ENCODE measurements at regions not wholly inside any gene's neighbourhood (a gene's known extent, or its start where the extent isn't known, plus 50 kb on each side); places are given as distances from the start of the nearest gene placed in this dataset.

GRCh38 chr22:27597703-27598444, 203.7 kb downstream of the MN1 start:
- no peaks in the 10 kb centered on the region for H3K36me3 ChIP-seq (ENCODE audit: control insufficient read depth in 4 of 4, insufficient read depth in 4 of 4, low read length in 4 of 4)
- TF ChIP-seq, protein P1, sequence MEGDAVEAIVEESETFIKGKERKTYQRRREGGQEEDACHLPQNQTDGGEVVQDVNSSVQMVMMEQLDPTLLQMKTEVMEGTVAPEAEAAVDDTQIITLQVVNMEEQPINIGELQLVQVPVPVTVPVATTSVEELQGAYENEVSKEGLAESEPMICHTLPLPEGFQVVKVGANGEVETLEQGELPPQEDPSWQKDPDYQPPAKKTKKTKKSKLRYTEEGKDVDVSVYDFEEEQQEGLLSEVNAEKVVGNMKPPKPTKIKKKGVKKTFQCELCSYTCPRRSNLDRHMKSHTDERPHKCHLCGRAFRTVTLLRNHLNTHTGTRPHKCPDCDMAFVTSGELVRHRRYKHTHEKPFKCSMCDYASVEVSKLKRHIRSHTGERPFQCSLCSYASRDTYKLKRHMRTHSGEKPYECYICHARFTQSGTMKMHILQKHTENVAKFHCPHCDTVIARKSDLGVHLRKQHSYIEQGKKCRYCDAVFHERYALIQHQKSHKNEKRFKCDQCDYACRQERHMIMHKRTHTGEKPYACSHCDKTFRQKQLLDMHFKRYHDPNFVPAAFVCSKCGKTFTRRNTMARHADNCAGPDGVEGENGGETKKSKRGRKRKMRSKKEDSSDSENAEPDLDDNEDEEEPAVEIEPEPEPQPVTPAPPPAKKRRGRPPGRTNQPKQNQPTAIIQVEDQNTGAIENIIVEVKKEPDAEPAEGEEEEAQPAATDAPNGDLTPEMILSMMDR (IDR thresholded peaks at IDR 0.05; ENCODE audit: control extremely low read depth, extremely low read depth): no peak
- H3K4me1 ChIP-seq (ENCODE audit: control insufficient read depth in 5 of 5, insufficient read depth in 5 of 5, low read length in 5 of 5): peaks cover 0 to 5% (median 0%) of the 10 kb centered on the region in 5 donors
- ATAC-seq (ENCODE audit: insufficient read depth, low FRiP score) (no peak), DNase-seq (no peak)
- 82 to 83% methylated on average over 1 of the region's 1 CpG for WGBS, 2 donors
- no peak overlapping the region for H3K4me3 ChIP-seq
- no peak overlapping the region for H3K9ac ChIP-seq (ENCODE audit: insufficient read depth in 1 of 2, low read length in 2 of 2)
- H3K27me3 ChIP-seq (ENCODE audit: control insufficient read depth in 3 of 3, insufficient read depth in 3 of 3, low read length in 2 of 3): no peaks in the 10 kb centered on the region
- H3K9me3 ChIP-seq (ENCODE audit: control insufficient read depth in 4 of 4, insufficient read depth in 3 of 4, low read length in 3 of 4): peaks cover 0 to 4% (median 0%) of the 10 kb centered on the region in 4 donors
- no peak overlapping the region for H3K27ac ChIP-seq (ENCODE audit: low read depth in 1 of 2, low read length in 1 of 2)

GRCh38 chr22:27598792-27599191, 202.8 kb downstream of the MN1 start:
- no peaks in the 10 kb centered on the region for H3K27me3 ChIP-seq (ENCODE audit: control insufficient read depth in 3 of 3, insufficient read depth in 3 of 3, low read length in 2 of 3)
- WGBS, 2 donors: 15 to 49% methylated on average over 1 of the region's 1 CpG
- TF ChIP-seq, protein P1 (IDR thresholded peaks at IDR 0.05; ENCODE audit: control extremely low read depth, extremely low read depth): no peak
- H3K9me3 ChIP-seq (ENCODE audit: control insufficient read depth in 4 of 4, insufficient read depth in 3 of 4, low read length in 3 of 4): no peaks in the 10 kb centered on the region
- H3K4me3 ChIP-seq: no peak overlapping the region
- DNase-seq (no peak), ATAC-seq (ENCODE audit: insufficient read depth, low FRiP score) (no peak)
- H3K9ac ChIP-seq (ENCODE audit: insufficient read depth in 1 of 2, low read length in 2 of 2): no peak overlapping the region
- H3K36me3 ChIP-seq (ENCODE audit: control insufficient read depth in 4 of 4, insufficient read depth in 4 of 4, low read length in 4 of 4): no peaks in the 10 kb centered on the region
- no peak overlapping the region for H3K27ac ChIP-seq (ENCODE audit: low read depth in 1 of 2, low read length in 1 of 2)
- H3K4me1 ChIP-seq (ENCODE audit: control insufficient read depth in 5 of 5, insufficient read depth in 5 of 5, low read length in 5 of 5): peaks cover 0 to 5% (median 0%) of the 10 kb centered on the region in 5 donors

DNA sequence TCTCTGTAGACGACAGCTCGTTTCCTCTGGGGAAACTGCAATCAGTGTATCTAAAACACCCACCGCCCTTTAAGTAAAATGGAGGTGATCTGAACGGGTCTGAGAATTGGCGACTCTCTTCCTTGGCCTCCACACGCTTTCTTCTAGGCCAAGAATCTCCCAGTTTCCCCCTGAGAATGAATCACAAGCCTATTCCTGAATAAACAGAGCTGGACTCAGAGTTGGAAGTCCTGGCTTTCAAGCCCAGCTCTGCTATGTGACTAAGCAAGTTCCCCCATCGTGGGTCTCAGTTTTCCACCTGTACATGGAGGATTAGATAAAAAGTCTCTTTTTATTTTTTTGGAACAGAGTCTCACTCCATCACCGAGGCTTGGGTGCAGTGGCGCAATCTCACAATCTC, 200.4 kb downstream of the MN1 start:
- H3K36me3 ChIP-seq (ENCODE audit: control insufficient read depth in 4 of 4, insufficient read depth in 4 of 4, low read length in 4 of 4): no peaks in the 10 kb centered on the region
- no peak for ATAC-seq (ENCODE audit: insufficient read depth, low FRiP score)
- TF ChIP-seq, protein P1 (IDR thresholded peaks at IDR 0.05; ENCODE audit: control extremely low read depth, extremely low read depth): no peak
- H3K4me3 ChIP-seq: no peak overlapping the region
- no peaks in the 10 kb centered on the region for H3K27me3 ChIP-seq (ENCODE audit: control insufficient read depth in 3 of 3, insufficient read depth in 3 of 3, low read length in 2 of 3)
- peaks cover 0 to 3% (median 0%) of the 10 kb centered on the region in 5 donors for H3K4me1 ChIP-seq (ENCODE audit: control insufficient read depth in 5 of 5, insufficient read depth in 5 of 5, low read length in 5 of 5)
- no peak for DNase-seq
- 66 to 72% methylated on average over 9 of the region's 9 CpGs for WGBS, 2 donors
- peaks cover 0 to 5% (median 1%) of the 10 kb centered on the region in 4 donors for H3K9me3 ChIP-seq (ENCODE audit: control insufficient read depth in 4 of 4, insufficient read depth in 3 of 4, low read length in 3 of 4)
- no peak overlapping the region for H3K9ac ChIP-seq (ENCODE audit: insufficient read depth in 1 of 2, low read length in 2 of 2)
- H3K27ac ChIP-seq (ENCODE audit: low read depth in 1 of 2, low read length in 1 of 2): no peak overlapping the region

Data from lung (tissue), 11 donors.